C4-2B (cell line): ENCODE measurements at regions not wholly inside any gene's neighbourhood (a gene's known extent, or its start where the extent isn't known, plus 50 kb on each side); places are given as distances from the start of the nearest gene placed in this dataset.

Experiments used
- ZFX ChIP-seq: fragments of 450-650 bp; IDR thresholded peaks from 2 replicates; pipeline ENCODE4 v1.6.1; 2017
- TF ChIP-seq, protein P1 (sequence below): fragments of 450-650 bp; conservative IDR thresholded peaks from 2 replicates; pipeline ENCODE4 v1.5.1; 2017; ENCODE audit warnings: mild to moderate bottlenecking

DNA sequence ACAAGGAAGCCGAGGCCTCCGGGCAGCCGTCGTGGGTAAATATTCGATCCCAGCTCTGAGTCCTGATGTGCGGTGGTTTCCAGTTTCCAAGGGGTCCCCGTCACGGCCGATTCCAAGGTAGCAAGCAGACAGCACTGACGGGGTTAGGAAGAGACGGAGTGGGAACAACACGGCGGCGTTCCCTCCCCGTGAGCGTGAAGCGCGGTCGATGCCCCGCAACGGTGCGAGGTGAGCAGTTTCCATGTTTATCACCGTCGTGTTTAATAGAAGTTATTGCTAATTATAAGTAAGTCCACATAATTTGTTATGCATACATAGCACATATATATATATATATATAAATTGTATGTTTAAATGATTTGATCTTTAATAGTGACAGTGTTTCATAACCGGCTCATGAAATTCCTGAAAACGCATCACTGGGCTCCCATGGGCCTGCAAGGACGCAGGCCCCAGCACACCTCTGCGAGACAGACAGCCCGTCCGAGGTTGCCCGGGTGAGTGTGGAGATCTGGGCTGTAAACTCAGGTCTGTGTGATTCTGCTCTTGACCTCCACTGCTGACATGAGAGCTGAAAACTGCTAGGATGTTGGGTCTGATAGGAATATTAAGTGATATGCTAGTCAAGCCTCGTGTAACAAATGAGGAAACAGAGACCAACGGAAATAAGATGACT lies 243.5 kb upstream of the SALL3 start:
- TF ChIP-seq, protein P1, sequence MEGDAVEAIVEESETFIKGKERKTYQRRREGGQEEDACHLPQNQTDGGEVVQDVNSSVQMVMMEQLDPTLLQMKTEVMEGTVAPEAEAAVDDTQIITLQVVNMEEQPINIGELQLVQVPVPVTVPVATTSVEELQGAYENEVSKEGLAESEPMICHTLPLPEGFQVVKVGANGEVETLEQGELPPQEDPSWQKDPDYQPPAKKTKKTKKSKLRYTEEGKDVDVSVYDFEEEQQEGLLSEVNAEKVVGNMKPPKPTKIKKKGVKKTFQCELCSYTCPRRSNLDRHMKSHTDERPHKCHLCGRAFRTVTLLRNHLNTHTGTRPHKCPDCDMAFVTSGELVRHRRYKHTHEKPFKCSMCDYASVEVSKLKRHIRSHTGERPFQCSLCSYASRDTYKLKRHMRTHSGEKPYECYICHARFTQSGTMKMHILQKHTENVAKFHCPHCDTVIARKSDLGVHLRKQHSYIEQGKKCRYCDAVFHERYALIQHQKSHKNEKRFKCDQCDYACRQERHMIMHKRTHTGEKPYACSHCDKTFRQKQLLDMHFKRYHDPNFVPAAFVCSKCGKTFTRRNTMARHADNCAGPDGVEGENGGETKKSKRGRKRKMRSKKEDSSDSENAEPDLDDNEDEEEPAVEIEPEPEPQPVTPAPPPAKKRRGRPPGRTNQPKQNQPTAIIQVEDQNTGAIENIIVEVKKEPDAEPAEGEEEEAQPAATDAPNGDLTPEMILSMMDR = no peak
- no peak for TF ChIP-seq ZFX
